Endothelial cell (in vitro differentiated cells): ENCODE measurements at regions not wholly inside any gene's neighbourhood (a gene's known extent, or its start where the extent isn't known, plus 50 kb on each side); places are given as distances from the start of the nearest gene placed in this dataset.

Experiments
- DNase-seq: peaks from one replicate; pipeline ENCODE4 v3.0.0; 2021; ENCODE audit warnings: low spot score
- H3K27ac Mint-ChIP-seq: one replicate; pipeline ENCODE4 v1.8.0; 2021; ENCODE audit warnings: mixed read lengths, inconsistent platforms; ENCODE audit not compliant: unreplicated experiment
- H3K27me3 Mint-ChIP-seq: one replicate; pipeline ENCODE4 v1.8.0; 2021; ENCODE audit warnings: mild to moderate bottlenecking, moderate library complexity, mixed read lengths, inconsistent platforms; ENCODE audit not compliant: unreplicated experiment
- H3K36me3 Mint-ChIP-seq: one replicate; pipeline ENCODE4 v1.8.0; 2021; ENCODE audit warnings: mild to moderate bottlenecking, low read depth, mixed read lengths, inconsistent platforms; ENCODE audit not compliant: unreplicated experiment
- H3K4me1 Mint-ChIP-seq: one replicate; pipeline ENCODE4 v1.8.0; 2021; ENCODE audit warnings: mild to moderate bottlenecking, mixed read lengths, inconsistent platforms; ENCODE audit not compliant: unreplicated experiment
- H3K4me3 Mint-ChIP-seq: one replicate; pipeline ENCODE4 v1.8.0; 2021; ENCODE audit warnings: mild to moderate bottlenecking, mixed read lengths, inconsistent platforms; ENCODE audit not compliant: unreplicated experiment
- H3K9me3 Mint-ChIP-seq: one replicate; pipeline ENCODE4 v1.8.0; 2021; ENCODE audit warnings: mixed read lengths, inconsistent platforms; ENCODE audit not compliant: unreplicated experiment
- CTCF ChIP-seq: fragments of 200-600 bp; sonication (generic); IDR thresholded peaks from one replicate; pipeline ENCODE4 v1.5.0; 2021; ENCODE audit warnings: antibody characterized with exemption; ENCODE audit not compliant: unreplicated experiment

DNA sequence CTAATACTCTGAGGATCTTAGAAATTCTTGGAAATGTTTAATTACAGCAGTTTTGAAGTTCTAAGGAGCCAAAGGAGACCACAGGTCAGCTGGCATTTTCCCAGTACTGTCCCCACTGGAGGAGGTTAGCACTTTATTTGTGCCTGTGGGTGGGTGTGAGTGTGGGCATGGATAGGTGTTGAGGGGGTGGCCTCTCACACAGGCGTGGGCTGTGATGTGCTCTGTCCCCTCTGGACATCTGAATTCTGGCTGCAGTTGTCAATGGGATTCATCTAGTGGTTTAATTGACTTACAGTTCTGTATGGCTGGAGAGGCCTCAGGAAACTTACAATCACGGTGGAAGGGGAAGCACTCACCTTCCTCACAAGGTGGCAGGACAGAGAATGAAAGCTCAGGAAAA is 135.4 kb upstream of the NAMPT start:
- TF ChIP-seq CTCF: no peak
- H3K36me3 Mint-ChIP-seq: no peaks in the 10 kb centered on the region
- H3K4me3 Mint-ChIP-seq: no peak overlapping the region
- peaks cover 3% of the 10 kb centered on the region for H3K4me1 Mint-ChIP-seq
- no peak overlapping the region for H3K27ac Mint-ChIP-seq
- DNase-seq: no peak
- no peaks in the 10 kb centered on the region for H3K9me3 Mint-ChIP-seq
- H3K27me3 Mint-ChIP-seq: no peaks in the 10 kb centered on the region

DNA sequence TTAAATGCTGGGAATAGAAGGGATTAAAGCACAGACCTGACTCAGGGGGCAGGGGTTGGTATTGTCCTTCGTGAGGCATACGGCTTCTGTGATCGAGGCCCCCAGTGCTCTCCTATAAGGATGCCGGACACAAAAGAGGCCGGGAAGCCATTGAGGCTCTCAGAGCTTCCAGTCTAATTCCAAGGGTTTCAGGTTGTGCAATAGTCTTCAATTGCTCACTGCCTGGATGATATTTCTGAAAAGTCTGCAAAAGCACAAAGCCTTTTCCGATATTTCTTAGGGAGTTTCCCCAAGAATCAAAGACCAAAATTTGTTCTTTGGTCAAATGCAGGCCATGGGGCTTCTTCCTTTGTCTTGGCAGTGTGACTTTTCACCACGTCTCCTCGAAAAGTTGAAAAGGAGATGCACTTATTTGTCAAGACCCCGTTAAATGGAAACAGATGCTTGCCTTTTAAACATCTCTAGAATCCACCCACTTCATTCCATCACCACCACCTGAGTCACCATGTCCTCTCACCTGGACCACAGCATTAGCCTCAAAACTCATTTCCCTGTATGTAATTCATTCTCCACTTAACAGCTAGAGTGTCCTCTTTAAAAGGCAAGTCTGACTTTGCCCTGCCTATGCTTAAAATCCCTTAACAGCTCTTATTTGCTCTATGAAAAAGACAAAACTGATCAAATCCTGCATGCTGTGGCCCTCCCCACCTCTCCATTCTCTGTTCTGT is 134.8 kb upstream of the NAMPT start:
- Mint-ChIP-seq H3K27ac (no peak overlapping the region), H3K36me3 (no peaks in the 10 kb centered on the region), H3K27me3 (no peaks in the 10 kb centered on the region), H3K9me3 (no peaks in the 10 kb centered on the region), H3K4me3 (no peak overlapping the region), H3K4me1 (peaks cover 3% of the 10 kb centered on the region)
- DNase-seq: no peak
- TF ChIP-seq CTCF: no peak

GRCh38 chr7:106418526-106418925 is 133.7 kb upstream of the NAMPT start:
- no peaks in the 10 kb centered on the region for H3K9me3 Mint-ChIP-seq
- no peak for DNase-seq
- H3K4me3 Mint-ChIP-seq: no peak overlapping the region
- peaks cover 3% of the 10 kb centered on the region for H3K4me1 Mint-ChIP-seq
- H3K27me3 Mint-ChIP-seq: no peaks in the 10 kb centered on the region
- no peaks in the 10 kb centered on the region for H3K36me3 Mint-ChIP-seq
- no peak for TF ChIP-seq CTCF
- no peak overlapping the region for H3K27ac Mint-ChIP-seq

GRCh38 chr7:106418094-106418493 is 133.3 kb upstream of the NAMPT start:
- H3K27ac Mint-ChIP-seq: no peak overlapping the region
- DNase-seq: no peak
- H3K4me1 Mint-ChIP-seq: peaks cover 3% of the 10 kb centered on the region
- no peaks in the 10 kb centered on the region for H3K9me3 Mint-ChIP-seq
- no peak overlapping the region for H3K4me3 Mint-ChIP-seq
- no peaks in the 10 kb centered on the region for H3K27me3 Mint-ChIP-seq
- TF ChIP-seq CTCF: no peak
- H3K36me3 Mint-ChIP-seq: no peaks in the 10 kb centered on the region

DNA sequence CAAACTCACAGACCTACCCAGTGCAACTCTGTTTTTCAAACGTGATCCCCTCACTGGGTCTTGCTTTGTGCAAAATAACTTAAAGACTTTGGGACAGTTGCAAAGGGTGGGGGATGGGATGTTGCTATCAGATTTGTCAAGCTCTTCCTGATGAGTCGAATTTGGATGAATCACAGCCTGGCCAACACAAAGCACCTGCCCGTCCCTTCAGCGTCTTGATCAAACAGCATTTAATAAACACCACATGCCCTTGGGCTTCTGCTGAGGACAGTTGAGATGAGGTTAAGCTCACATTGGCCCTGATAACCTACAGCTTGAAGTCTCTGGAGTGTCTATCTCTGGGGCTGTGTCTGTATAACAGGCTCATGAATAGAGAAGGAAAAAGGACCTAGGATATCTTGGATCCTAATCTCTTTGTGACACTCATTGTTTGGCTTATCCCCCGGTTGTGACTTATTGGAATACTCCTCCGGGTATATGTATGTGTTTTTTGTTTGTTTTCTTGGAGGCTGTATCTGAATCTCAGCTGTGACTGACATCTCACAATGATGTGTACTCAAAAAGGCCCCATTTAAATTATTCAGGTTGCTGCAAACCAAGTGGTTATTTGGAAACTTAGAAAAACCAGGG is 132.6 kb upstream of the NAMPT start:
- Mint-ChIP-seq H3K27ac (no peak overlapping the region), H3K4me1 (no peaks in the 10 kb centered on the region), H3K9me3 (no peaks in the 10 kb centered on the region), H3K4me3 (no peak overlapping the region), H3K36me3 (no peaks in the 10 kb centered on the region), H3K27me3 (no peaks in the 10 kb centered on the region)
- TF ChIP-seq CTCF: no peak
- DNase-seq: no peak
